NCI-H82 (cell line): ENCODE measurements at regions not wholly inside any gene's neighbourhood (a gene's known extent, or its start where the extent isn't known, plus 50 kb on each side); places are given as distances from the start of the nearest gene placed in this dataset.

Experiments
- DNase-seq: peaks from one replicate; lab custom pipeline; 2025; lab: John Stamatoyannopoulos, UW

- no peak for DNase-seq
These were observed 156.4 kb downstream of the PTGER3 start for GRCh38 chr1:70891051-70891843.

DNA sequence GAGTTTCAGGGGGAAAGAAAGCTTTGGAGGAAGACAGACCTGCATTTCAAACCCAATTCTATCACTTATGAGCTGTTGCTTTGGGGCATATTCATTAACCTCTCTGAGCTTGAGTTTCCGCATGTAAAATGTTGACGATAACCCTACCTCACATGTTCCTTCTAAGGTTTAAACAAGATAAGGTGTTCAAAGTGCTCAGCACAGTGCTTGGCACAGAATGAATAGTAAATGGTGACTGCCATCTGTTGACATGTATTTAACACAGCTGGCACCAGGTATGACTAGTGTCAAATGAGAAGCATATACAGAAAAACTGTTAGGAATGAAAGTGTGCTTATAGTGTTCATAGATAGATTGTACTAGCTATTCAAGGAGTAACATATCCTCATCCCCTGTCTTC lies 155.5 kb downstream of the PTGER3 start:
- no peak for DNase-seq

DNA sequence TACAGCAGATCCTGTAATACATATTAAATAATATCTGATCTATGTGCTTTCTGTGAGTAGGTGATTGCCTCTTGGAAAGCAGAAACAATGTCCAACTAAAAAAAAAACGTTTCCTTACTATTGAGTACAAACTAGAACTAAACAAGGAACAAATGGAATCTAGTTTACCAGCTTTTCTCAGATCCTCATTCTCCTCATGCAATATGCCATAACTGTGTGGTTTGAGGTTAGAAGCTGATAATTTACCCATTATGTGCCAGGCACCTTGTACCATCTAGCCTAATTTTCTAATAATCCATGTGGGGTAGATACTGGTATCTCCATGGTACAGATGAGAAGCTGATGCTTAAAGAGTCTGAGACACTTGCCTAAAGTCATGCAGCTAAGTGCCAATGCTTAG lies 154.7 kb downstream of the PTGER3 start:
- no peak for DNase-seq

- DNase-seq = no peak
These were observed 154.2 kb downstream of the PTGER3 start for GRCh38 chr1:70893381-70893780.

- DNase-seq = no peak
These were observed 152.1 kb downstream of the PTGER3 start for GRCh38 chr1:70895531-70895930.

DNA sequence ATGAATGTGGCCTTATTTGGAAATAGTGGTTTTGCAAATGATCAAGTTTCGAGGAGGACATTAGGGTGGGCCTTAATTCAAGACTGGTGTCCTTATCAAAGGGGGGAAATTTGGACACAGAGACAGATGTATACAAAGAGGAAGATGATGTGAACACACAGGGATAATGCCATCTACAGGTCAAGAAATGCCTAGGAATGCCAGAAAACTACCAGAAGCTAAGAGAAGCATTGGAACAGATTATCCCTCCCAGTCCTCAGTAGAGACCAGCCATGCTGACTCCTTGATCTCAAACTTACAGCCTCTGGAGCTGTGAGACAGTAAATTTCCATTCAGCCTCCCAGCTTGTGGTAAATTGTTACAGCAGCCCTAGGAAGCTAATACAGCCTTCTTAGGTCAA lies 151.4 kb downstream of the PTGER3 start:
- DNase-seq = no peak

DNA sequence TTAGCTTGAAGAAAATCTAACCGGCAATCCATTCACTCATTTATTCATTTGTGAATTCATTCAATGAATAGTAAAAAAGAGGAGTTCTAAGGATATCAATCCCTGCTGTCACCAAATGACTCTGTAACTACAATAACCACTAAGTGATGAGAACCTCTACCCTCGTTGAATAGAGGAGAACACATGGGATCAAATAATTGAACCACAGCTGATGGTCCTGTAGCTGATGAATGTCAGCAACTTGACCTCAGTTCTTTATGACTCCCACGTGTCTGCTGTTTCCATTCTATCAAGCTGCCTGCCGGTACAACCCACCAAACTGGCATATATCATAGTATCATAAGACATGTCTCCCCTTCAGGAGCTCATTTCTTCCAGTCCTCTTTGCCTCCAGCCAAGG lies 150.3 kb downstream of the PTGER3 start:
- no peak for DNase-seq

- DNase-seq = no peak
These were observed 147.9 kb downstream of the PTGER3 start for GRCh38 chr1:70899735-70900134.

GRCh38 chr1:70902211-70902610 lies 145.4 kb downstream of the PTGER3 start:
- DNase-seq = no peak

DNA sequence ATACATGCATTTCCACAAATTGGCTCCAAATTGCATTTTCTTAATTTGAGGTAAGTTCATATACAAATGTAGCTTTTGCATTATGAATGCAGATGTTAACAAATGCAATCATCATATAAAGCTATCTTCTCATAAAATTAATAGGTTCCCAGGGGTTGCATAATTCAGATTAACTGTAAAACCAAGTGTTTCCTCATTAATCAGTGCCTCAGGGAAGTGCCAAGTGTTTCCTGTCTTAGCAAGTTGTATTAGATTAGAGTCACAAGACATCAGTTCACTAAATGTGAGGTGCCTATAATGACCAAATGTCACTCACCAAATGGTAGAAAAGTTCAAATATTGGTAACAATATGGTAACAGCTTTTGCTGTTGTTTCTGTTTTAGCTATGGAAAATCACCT lies 140.8 kb downstream of the PTGER3 start:
- DNase-seq = no peak

DNA sequence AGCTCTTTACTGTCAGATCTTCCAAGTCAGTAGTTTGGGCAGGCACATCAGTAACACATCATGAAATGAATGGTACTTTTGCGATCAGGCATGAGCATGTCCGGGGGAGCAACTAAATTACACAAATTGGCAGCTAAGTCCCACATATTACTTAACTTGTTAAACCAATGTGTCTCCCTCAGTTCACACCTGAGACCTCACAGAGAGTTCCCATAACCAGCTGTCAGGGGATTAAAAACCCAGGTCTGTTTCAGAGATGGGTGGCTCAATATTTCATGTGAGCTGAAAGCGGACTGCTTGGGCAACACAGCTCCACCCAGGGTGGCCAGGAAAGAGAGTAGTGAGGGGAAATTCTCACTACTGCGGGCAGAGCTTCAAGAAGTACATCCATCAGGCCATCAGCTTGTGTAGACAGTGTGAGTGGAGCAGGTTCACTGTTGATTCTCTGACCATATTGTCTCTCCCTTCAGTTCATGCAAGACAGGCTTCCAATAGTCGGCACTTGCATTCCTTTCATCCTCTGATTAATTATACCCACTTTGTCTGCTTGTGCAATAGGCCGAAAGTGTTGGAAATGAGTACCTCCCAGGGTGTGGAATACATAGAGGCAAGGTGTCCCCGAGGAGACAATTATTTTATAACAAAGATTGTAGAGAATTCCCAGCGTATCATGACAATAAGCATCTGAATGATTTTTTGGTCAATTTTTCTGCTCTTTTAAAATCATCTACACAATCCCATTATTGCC lies 139.9 kb downstream of the PTGER3 start:
- peak; percentile 7 for DNase-seq

GRCh38 chr1:70909262-70909822 lies 138.3 kb downstream of the PTGER3 start:
- no peak for DNase-seq

DNA sequence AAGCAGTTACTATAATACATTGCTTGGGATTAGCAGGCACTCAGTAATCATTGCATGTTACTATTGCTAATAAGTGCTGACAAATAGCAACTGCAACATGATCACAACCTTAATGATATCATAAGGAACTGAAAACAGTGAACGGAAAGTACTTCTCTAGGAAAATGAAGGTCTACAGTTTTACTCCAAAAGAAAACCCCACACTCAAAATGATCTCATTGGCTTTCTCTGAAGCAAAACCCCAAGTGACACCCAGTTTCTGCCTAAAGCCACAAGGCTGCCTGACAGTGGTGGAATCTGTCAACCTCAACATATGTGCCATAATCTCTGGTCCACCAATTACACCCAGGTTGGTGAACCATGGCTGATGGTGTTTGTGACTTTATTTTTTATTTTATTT lies 137.6 kb downstream of the PTGER3 start:
- no peak for DNase-seq

DNA sequence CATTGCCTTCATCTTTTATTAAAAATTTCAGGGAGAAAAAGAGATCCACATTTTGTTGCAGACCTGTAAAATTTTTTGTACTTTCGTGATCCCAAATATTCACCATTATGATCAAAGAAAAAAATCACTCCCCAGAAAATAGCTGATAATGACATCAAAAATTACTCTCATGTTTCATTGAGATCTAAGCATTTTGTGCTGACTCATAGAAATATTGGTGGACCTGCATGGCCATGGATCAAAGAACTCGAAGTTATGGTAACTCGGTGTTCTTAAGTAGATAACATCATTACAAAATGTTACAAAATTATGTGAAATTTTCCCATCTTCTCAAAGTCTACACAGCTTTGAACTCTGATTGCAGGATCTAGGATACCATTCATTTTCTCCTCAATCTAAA lies 135.8 kb downstream of the PTGER3 start:
- no peak for DNase-seq

DNA sequence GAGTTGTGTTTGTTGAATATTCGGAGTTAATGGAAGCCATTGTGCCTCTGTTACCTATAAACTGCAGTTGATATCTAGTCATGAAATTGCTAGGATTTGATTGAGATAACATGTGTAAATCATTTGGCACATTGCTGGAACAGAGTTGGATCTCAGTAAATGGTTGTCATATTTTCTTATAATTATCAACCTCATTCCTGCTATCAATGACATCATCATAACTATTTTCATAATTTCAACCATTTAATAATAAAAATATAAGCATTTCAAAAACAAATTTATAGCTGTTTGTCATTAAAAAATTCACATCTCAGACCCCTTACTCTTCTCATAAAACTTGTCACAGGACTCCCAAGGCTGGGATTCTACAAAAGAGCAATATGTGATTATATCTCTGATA lies 133.4 kb downstream of the PTGER3 start:
- DNase-seq = no peak

DNA sequence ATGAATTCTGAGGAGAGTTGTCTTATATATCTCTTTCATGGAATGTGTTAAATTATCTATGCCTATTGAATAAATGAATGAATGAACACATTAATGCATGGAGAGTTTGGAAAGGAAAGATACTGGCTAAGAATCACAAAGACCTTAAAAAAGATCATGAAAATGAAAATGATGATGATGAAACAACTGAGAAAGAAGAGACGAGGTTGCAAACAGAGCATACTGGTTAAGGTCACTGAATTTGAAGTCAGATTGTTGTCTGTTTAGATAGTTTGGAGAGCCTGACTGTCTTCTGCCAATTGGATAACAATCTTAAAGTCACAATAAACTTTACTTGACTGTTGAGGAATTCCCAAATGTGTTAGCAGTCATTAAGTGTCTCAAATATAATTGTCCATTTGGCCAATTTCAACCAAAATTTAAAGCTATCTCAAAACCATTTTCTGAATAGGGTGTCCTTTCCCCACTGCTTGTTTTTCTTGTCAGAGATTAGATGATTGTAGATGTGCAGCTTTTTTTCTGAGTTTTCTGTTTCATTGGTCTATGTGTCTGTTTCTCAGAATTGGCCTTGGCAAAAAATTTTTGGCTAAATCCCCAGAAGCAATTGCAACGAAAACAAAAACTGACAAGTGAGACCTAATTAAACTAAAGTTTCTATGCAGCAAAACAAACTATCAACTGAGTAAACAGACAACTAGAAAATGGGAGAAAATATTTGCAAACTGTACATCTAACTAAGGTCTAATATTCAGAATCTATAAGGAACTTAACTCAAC lies 132.2 kb downstream of the PTGER3 start:
- no peak for DNase-seq

GRCh38 chr1:70916034-70916427 lies 131.6 kb downstream of the PTGER3 start:
- no peak for DNase-seq

DNA sequence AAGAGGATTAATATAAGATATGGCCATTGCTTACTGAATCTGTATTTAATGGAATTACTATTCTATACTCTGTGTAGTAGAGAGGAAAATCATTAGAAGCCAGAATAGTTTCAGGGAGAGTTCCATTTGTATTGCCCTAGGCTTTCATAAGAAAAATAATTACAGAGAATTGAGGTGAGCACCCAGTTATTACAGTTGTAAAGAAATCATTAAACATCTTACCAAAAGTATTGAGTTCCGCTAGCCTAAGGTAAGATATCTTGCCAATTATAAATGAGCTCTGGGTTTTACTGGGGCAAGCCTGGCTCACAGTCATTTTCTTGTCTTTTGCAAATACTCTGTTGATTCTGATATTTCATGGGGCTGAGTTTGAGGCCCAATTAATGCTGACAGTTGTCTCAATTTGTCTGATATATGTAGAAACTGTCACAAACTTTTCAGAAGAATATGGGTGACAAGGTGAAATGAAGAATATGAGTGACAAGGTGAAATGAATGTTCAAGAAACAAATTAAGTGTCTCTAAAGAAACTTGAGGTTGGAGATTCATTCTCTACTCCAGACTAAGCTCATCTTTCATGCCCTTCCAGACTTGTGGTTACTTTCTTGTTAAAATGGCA lies 127.8 kb downstream of the PTGER3 start:
- no peak for DNase-seq
